H9 (cell line): ENCODE measurements at regions not wholly inside any gene's neighbourhood (a gene's known extent, or its start where the extent isn't known, plus 50 kb on each side); places are given as distances from the start of the nearest gene placed in this dataset.

Experiments used
- DNase-seq: peaks from one replicate; pipeline ENCODE4 v3.0.0-alpha.2; 2017
- H2AFZ ChIP-seq: one replicate; pipeline ENCODE4 v1.6.1; 2013; ENCODE audit warnings: mild to moderate bottlenecking, low read length, control low read depth, moderate library complexity
- H2AK5ac ChIP-seq: 2 replicates; pipeline ENCODE4 v1.6.1; 2013; ENCODE audit warnings: low read length, control low read depth, mixed read lengths; ENCODE audit not compliant: insufficient read length
- H2BK120ac ChIP-seq: one replicate; pipeline ENCODE4 v1.6.1; 2013; ENCODE audit warnings: low read depth, mild to moderate bottlenecking, low read length, control low read depth, inconsistent platforms; ENCODE audit not compliant: poor library complexity, severe bottlenecking
- H2BK12ac ChIP-seq: 2 replicates; pipeline ENCODE4 v1.6.1; 2013; ENCODE audit warnings: low read length, control low read depth, mixed read lengths, low read depth; ENCODE audit not compliant: insufficient read length
- H2BK15ac ChIP-seq: 2 replicates; pipeline ENCODE4 v1.6.1; 2013; ENCODE audit warnings: low read depth, low read length, control low read depth
- H2BK20ac ChIP-seq: one replicate; pipeline ENCODE4 v1.6.1; 2013; ENCODE audit warnings: low read depth, mild to moderate bottlenecking, low read length, control low read depth, inconsistent platforms; ENCODE audit not compliant: poor library complexity, severe bottlenecking
- H2BK5ac ChIP-seq: 2 replicates; pipeline ENCODE4 v1.6.1; 2013; ENCODE audit warnings: low read length, control low read depth, mixed read lengths; ENCODE audit not compliant: insufficient read length
- H3K14ac ChIP-seq: 2 replicates; pipeline ENCODE4 v1.6.1; 2013; ENCODE audit warnings: low read length, control low read depth; ENCODE audit not compliant: insufficient read depth
- H3K18ac ChIP-seq: 2 replicates; pipeline ENCODE4 v1.6.1; 2013; ENCODE audit warnings: low read depth, mild to moderate bottlenecking, mixed read lengths, low read length, control low read depth; ENCODE audit not compliant: insufficient read length
- H3K23ac ChIP-seq: 2 replicates; pipeline ENCODE4 v1.6.1; 2013; ENCODE audit warnings: low read length, control low read depth, mixed read lengths, low read depth; ENCODE audit not compliant: insufficient read length
- H3K23me2 ChIP-seq: 2 replicates; pipeline ENCODE4 v1.6.1; 2013; ENCODE audit warnings: low read depth, mild to moderate bottlenecking, mixed read lengths, low read length, control low read depth; ENCODE audit not compliant: insufficient read length, poor library complexity, severe bottlenecking
- H3K27ac ChIP-seq: 2 replicates; pipeline ENCODE4 v1.5.1; 2013; ENCODE audit warnings: low read length, control low read depth, mixed read lengths, low read depth; ENCODE audit not compliant: insufficient read length
- H3K27me3 ChIP-seq: 2 replicates; pipeline ENCODE4 v1.6.1; 2013; ENCODE audit warnings: low read length, control low read depth, inconsistent platforms; ENCODE audit not compliant: insufficient read depth
- H3K4ac ChIP-seq: 2 replicates; pipeline ENCODE4 v1.6.1; 2013; ENCODE audit warnings: low read depth, mild to moderate bottlenecking, control low read depth, inconsistent platforms, low read length, moderate library complexity
- H3K4me1 ChIP-seq: 2 replicates; pipeline ENCODE4 v1.6.1; 2013; ENCODE audit warnings: low read length, control low read depth, inconsistent platforms; ENCODE audit not compliant: insufficient read depth
- H3K4me2 ChIP-seq: 2 replicates; pipeline ENCODE4 v1.6.1; 2013; ENCODE audit warnings: low read length, control low read depth, mixed read lengths; ENCODE audit not compliant: insufficient read length, insufficient read depth
- H3K56ac ChIP-seq: 2 replicates; pipeline ENCODE4 v1.6.1; 2013; ENCODE audit warnings: low read depth, mild to moderate bottlenecking, mixed read lengths, low read length, control low read depth; ENCODE audit not compliant: insufficient read length
- H3K79me1 ChIP-seq: 2 replicates; pipeline ENCODE4 v1.6.1; 2013; ENCODE audit warnings: low read depth, mild to moderate bottlenecking, moderate library complexity, low read length, control low read depth, inconsistent platforms; ENCODE audit not compliant: insufficient read depth, poor library complexity, severe bottlenecking
- H3K79me2 ChIP-seq: 2 replicates; pipeline ENCODE4 v1.6.1; 2013; ENCODE audit warnings: low read length, control low read depth, inconsistent platforms; ENCODE audit not compliant: insufficient read depth
- H3K9ac ChIP-seq: 2 replicates; pipeline ENCODE4 v1.6.1; 2013; ENCODE audit warnings: low read length, control low read depth, mixed read lengths; ENCODE audit not compliant: insufficient read length; ENCODE audit errors: extremely low read depth
- H3K9me3 ChIP-seq: one replicate; pipeline ENCODE4 v1.6.1; 2013; ENCODE audit warnings: low read depth, low read length, inconsistent platforms; ENCODE audit not compliant: control insufficient read depth
- H3T11ph ChIP-seq: one replicate; pipeline ENCODE4 v1.6.1; 2013; ENCODE audit warnings: mild to moderate bottlenecking, low read length, control low read depth, inconsistent platforms
- H4K20me1 ChIP-seq: one replicate; pipeline ENCODE4 v1.6.1; 2013; ENCODE audit not compliant: control insufficient read depth, insufficient read length, insufficient read depth
- H4K5ac ChIP-seq: 2 replicates; pipeline ENCODE4 v1.6.1; 2013; ENCODE audit warnings: low read depth, mild to moderate bottlenecking, mixed read lengths, low read length, control low read depth; ENCODE audit not compliant: insufficient read length
- H4K8ac ChIP-seq: replicated peaks from 2 replicates; pipeline ENCODE4 v1.6.1; 2013; ENCODE audit warnings: low read length, control low read depth, mixed read lengths, low read depth; ENCODE audit not compliant: insufficient read length
- H4K91ac ChIP-seq: 2 replicates; pipeline ENCODE4 v1.6.1; 2013; ENCODE audit warnings: low read depth, mild to moderate bottlenecking, moderate library complexity, mixed read lengths, low read length, control low read depth; ENCODE audit not compliant: insufficient read length
- H3K27ac Mint-ChIP-seq, 3 experiments: 2 replicates in 2 of 3; 3 replicates in 1 of 3; pipeline ENCODE4 v1.8.0; 2020 to 2021; ENCODE audit warnings: mixed read lengths in 3 of 3, mild to moderate bottlenecking in 1 of 3, moderate library complexity in 1 of 3
- H3K27me3 Mint-ChIP-seq: 2 replicates; pipeline ENCODE4 v1.8.0; 2021; ENCODE audit warnings: low read depth, mild to moderate bottlenecking, moderate library complexity, mixed read lengths
- H3K36me3 Mint-ChIP-seq, 3 experiments: 2 replicates in 2 of 3; 3 replicates in 1 of 3; pipeline ENCODE4 v1.8.0; 2020 to 2021; ENCODE audit warnings: low read depth in 3 of 3, mixed read lengths in 3 of 3; ENCODE audit not compliant: insufficient read depth in 1 of 3
- H3K4me1 Mint-ChIP-seq, 2 experiments: 2 replicates each; pipeline ENCODE4 v1.8.0; 2020; ENCODE audit warnings: mixed read lengths in 2 of 2
- H3K4me3 Mint-ChIP-seq, 2 experiments: 2 replicates in 1 of 2; 3 replicates in 1 of 2; pipeline ENCODE4 v1.8.0; 2020 to 2021; ENCODE audit warnings: mild to moderate bottlenecking in 2 of 2, mixed read lengths in 2 of 2, moderate library complexity in 1 of 2
- H3K9me3 Mint-ChIP-seq, 2 experiments: 2 replicates in 1 of 2; 3 replicates in 1 of 2; pipeline ENCODE4 v1.8.0; 2020; ENCODE audit warnings: mild to moderate bottlenecking in 2 of 2, mixed read lengths in 2 of 2, moderate library complexity in 1 of 2
- CTCF ChIP-seq: fragments of 200-600 bp; sonication (generic); conservative IDR thresholded peaks from 3 replicates; pipeline ENCODE4 v1.8.0; 2021; ENCODE audit warnings: antibody characterized with exemption, mild to moderate bottlenecking
- WGBS: extraction: QIAGEN DNeasy Blood & Tissue Kit; methylation state at CpG from one replicate; pipeline ENCODE4 v1.1.7; 2013; ENCODE audit warnings: missing lambda C conversion rate, low lambda C conversion rate, mixed read lengths; ENCODE audit not compliant: insufficient read length; ENCODE audit errors: extremely low coverage; 5-methylcytosine and 5-hydroxymethylcytosine counted together

DNA sequence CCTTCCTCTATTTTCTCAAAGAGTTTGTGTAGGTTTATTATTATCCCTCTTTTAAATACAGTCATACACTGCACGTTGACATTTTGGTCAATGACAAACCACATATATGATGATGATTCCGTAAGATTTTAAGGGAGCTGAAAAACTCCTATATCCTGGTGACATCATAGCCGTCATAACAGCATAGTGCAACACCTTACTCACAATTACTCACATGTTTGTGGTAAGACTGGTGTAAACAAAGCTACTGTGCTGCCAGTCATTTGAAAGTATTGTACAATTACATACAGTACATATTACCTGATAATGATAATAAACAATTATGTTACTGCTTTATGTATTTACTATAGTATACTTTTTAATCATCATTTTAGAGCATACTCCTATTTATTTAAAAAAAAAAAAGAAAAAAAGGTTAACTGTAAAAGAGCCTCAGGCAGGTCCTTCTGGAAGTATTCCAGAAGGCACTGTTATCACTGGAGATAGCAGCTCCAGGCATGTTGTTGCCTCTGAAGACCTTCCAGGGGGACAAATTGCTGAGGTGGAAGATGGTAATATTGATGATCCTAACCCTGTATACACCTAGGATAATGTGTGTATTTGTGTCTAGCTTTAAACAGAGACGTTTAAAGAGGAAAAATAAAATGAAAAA, 123.3 kb upstream of the CDK1 start:
- H3K4ac ChIP-seq: no peak overlapping the region
- no peak overlapping the region for H2BK5ac ChIP-seq
- H4K91ac ChIP-seq: no peak overlapping the region
- H4K5ac ChIP-seq: no peak overlapping the region
- no peaks in the 10 kb centered on the region; a peak in 1 of 5 replicates for H3K9me3 Mint-ChIP-seq
- no peak overlapping the region for H3K27ac Mint-ChIP-seq
- H3K4me1 Mint-ChIP-seq: peaks cover 26 to 29% of the 10 kb centered on the region in 2 experiments
- H3K23me2 ChIP-seq: no peaks in the 10 kb centered on the region
- H2BK12ac ChIP-seq: no peak overlapping the region
- no peak for DNase-seq
- H3T11ph ChIP-seq: no peak overlapping the region
- no peak overlapping the region for H2BK20ac ChIP-seq
- H3K36me3 Mint-ChIP-seq: peaks cover 0 to 4% (median 0%) of the 10 kb centered on the region in 3 experiments; a peak in 4 of 7 replicates
- H3K4me2 ChIP-seq: no peak overlapping the region
- no peak overlapping the region for H2AK5ac ChIP-seq
- no peaks in the 10 kb centered on the region for H4K20me1 ChIP-seq
- no peak overlapping the region for H3K9ac ChIP-seq
- H3K9me3 ChIP-seq: no peaks in the 10 kb centered on the region
- H3K27me3 Mint-ChIP-seq: no peaks in the 10 kb centered on the region
- no peak for TF ChIP-seq CTCF
- no peak overlapping the region for H2BK15ac ChIP-seq
- H3K56ac ChIP-seq: no peak overlapping the region
- no peak overlapping the region for H3K4me3 Mint-ChIP-seq
- no peak overlapping the region for H2BK120ac ChIP-seq
- no peaks in the 10 kb centered on the region for H3K27me3 ChIP-seq
- WGBS: no CpG with 5 or more reads among the region's 4 CpGs
- no peak overlapping the region for H3K23ac ChIP-seq
- peaks cover 6% of the 10 kb centered on the region; the same call in 1 of the 2 replicates for H3K4me1 ChIP-seq
- H4K8ac ChIP-seq: no peak overlapping the region
- H3K27ac ChIP-seq: no peak overlapping the region
- no peaks in the 10 kb centered on the region for H3K79me1 ChIP-seq
- no peak overlapping the region for H3K14ac ChIP-seq
- H3K79me2 ChIP-seq: no peaks in the 10 kb centered on the region
- no peak overlapping the region for H3K18ac ChIP-seq
- H2AFZ ChIP-seq: no peak overlapping the region
